Effector CD8-positive, alpha-beta T cell (primary cell): ENCODE measurements at regions not wholly inside any gene's neighbourhood (a gene's known extent, or its start where the extent isn't known, plus 50 kb on each side); places are given as distances from the start of the nearest gene placed in this dataset.

Experiments
- DNase-seq: peaks from one replicate; lab custom pipeline; 2025; lab: John Stamatoyannopoulos, UW

DNA sequence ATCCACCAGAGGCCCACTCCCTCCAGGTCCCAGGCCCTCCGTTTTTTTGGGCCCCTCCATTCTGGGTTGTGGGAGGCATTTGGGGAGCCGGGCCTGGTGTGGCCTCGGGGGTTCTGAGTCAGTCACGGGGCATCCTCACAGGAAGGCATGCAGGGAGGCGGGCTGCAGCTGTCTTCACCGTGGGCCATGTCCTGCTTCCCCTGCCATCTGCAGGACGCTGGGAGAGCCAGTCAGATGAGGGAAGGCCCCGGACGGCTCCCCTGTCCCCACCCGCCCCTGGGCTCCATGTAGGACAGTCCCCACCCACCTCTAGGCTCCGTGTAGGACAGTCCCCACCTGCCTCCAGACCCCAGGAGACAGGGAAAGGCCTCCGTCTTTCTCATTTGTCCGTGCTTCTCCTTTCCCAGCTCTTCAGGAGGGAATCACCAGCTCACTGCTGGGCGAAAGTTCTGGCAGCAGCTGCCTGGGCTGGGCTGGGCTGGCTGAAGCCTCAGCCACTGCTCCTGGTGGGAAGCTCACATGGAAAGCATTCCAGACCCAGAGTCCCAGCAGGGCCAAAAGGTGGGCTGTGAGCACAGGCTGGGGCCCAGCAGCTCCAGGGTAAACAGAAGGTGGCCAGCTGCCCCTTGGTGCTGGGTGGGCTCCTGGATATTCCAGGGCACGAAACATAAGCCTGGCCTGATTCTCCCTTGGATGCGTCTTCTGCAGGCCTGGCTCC is 217.8 kb downstream of the KIF26A start:
- DNase-seq, result no peak

DNA sequence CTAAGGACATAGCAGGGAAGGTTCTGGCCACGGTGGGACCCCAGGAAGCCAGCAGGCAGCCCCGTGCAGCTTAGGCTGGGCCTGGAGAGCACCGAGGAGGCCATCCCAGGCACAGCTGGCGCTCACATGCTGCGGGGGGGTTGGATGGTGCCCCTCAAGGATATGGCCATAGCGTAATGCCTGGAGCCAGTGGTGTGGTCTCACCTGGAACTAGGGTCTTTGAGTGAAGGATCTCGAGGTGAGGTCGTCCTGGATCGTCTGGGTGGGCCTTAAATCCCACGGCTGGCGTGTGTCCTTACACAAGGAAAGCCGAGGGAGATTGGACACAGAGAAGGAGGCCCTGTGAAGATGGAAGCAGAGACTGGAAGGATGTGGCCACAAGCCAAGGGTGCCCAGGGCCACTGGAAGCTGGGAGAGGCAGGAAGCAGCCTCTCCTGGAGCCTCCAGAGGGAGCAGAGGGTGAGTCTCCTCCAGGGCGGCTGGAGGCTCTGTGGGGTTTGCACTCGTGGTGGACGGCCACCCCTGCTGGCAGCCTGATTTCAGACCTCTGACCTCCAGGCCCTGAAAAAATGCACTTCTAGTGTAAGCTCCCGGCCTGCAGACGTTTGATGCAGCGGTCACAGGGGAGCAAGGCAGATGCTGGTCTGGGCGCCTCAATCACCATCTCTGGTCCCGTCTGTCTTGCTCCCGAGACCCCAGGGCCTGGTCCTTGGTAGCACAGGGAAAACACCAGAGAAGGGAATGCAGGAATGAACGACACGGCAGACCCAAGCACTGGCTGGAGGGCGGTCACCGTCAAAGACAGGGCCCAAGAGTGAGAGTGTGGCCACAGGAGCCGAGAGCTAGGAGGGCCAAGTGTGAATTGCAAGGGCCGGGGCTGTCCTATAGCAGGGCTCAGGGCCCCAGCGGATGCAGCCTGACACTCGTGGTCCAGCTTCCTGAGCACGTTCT is 218.6 kb downstream of the KIF26A start:
- DNase-seq, result no peak

DNA sequence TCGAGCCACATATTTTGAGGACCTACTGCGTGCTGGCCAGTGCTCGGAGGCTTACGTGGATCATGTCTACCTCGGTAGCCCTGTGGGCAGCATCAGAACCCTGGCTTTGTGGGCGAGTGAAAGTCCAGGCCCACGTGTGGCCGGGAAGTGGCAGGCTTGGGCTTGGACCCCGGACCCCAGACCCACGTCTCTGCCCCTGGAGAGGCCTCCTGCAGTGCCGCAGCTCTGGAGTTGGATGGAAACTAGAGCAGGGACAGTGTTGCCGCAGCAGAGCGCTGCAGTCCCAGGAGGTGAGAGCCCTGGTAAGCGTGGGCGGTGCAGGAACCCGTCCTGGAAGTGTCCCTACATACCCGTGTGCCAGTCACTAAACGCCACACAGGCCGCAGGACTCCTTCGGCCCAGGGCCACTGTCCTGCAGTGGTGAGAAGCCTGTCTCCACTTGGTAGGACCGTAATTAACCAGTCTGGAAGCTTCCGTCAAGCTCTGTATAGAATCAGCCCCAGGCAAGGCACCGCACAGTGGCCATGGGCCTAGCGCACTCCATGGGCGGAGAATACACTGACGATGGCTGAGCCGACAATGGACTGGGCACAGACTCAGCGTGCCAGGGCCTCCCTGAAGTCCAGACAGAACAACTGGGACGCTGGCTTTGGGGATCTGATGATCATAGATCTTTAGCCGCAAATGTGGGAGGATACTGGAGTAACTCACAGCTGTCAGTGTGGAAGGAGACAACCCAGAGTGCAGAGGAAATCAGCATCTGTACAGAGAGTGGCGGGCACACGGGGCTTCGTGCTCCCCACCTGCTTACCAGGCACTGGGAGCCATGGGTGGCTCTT is 219.5 kb downstream of the KIF26A start:
- no peak for DNase-seq

DNA sequence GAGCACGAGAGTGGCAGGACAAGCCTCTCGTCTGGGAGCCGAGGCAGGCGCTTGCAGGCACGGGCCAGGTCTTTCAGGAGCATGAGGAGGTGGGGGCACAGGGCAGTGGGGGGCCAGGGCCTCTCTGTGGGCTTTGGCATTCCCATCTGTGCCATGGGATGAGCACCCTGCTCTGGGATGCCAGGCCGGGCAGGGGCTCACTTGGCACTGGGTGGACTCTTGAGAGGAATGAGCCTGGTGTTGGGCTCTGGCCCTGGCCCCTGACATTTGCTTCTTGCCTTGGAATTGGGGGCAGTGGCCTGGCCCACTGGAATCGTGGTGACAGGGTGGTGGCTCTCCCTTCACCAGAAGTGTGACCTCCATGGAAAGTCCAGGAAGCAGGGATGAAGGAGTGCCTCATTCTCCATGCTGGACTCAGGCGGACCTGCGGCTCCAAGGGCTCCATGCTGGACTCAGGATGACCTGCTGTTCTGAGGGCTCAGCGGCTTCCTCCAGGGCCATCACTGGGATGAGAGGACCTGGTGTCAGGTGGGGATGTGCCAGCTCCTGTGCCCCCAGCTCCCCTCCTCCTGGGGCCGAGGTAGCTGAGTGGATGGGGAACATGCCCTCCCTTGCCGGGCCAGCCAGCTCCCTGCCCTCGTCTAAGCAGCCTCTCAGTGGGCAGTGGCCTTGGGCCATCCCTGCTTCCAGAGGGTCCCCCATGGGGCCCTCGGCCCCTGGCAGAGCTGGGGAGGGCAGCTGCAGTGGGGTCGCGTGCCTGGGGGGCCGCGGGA is 220.3 kb downstream of the KIF26A start:
- DNase-seq, result no peak

DNA sequence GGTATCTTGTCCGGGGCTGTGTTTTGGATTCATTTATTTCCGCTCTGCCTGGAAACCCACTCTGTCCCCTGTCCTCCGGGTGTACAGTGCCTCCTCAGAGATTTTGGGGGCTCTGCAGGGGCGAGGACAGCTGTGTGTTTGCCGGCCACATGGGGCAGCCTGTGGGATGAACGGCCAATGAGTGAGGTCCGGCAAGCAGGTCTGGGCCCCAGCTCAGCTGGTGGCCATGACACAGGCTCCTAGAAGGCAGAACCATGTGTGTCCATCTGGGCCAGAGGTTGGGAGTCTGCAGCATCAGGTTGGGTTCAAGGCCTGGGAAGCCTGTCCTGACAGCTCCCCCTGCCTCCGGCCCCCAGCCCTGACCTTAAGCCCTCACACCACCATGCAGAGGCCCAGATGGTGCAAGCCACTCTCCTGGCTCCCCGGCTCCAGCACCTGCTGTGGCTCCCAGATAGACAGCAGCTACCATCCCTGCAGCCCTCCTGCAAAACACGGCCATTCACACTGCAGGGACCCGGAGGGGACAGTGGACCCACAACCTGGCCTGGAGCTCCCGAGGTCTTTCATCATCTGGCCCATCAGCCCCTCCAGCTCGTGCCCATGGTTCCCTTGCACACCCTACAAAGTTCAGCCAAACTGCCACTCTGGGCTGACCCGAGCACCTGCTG is 220.1 kb upstream of the C14orf180 start:
- no peak for DNase-seq

DNA sequence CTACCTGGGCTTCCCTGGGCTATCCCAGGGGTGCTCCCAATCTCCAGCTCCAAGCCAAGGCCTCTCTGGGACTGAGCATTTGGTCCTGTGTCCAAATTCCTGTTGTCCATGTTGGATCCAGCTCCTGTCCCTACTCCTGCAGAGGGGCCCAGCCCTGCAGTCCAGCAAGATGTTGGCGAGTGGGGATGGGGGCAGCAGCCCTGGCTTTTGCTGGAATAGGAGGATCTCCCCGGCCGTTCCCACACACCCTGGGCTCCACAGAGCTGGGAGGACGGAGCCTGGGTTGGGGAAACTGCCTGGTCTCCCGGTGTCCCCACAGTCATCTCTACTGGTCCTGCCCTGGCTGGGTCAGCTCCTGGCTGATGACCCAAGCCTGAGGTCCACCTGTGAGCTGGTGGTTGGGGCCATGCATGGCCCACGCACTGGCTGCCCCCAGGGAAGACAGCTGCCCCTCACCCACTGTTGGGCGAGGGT is 219.6 kb upstream of the C14orf180 start:
- no peak for DNase-seq

DNA sequence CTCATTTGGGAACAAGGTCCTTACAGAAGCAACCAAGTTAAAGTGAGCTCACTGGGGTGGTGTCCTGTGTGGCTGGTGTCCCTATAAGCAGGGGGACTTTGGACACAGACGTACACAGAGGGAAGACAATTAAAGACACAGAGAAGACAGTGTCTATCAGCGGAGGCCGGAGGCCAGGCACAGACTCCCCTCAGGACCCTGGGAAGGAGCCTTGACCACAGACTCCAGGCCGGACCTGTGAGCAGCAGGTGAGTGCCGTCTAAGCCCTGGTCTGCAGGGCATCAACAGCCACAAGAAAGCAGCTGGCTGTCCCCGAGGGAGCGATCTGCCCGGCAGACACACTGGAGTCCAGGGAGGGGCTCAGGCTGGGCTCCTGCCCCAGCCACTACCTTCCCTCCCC is 219.1 kb upstream of the C14orf180 start:
- DNase-seq, result no peak

DNA sequence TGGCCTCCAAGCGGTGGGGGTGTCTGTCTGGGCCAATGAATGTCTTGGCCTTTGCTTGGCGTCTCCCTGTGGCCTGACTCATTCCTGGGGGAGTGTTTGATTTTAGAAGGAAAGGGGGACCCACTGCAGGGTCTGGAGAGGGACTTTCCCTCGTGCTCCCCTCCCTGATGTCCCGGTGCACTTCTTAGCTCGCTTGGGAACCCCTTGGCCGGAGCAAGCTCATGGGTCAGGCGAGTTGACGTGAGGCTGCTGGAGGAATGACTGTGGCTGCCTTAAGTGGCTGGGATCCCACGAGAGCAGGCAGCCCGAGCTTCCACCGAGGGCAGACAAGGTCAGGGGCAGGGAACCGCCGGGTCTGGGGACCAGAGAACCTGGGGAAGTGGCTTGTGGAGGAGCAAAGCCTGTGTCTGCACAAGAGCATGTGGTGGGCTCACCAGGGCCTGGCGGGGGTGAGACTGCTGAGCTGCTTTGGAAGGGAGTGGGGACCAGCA is 218.4 kb upstream of the C14orf180 start:
- no peak for DNase-seq

DNA sequence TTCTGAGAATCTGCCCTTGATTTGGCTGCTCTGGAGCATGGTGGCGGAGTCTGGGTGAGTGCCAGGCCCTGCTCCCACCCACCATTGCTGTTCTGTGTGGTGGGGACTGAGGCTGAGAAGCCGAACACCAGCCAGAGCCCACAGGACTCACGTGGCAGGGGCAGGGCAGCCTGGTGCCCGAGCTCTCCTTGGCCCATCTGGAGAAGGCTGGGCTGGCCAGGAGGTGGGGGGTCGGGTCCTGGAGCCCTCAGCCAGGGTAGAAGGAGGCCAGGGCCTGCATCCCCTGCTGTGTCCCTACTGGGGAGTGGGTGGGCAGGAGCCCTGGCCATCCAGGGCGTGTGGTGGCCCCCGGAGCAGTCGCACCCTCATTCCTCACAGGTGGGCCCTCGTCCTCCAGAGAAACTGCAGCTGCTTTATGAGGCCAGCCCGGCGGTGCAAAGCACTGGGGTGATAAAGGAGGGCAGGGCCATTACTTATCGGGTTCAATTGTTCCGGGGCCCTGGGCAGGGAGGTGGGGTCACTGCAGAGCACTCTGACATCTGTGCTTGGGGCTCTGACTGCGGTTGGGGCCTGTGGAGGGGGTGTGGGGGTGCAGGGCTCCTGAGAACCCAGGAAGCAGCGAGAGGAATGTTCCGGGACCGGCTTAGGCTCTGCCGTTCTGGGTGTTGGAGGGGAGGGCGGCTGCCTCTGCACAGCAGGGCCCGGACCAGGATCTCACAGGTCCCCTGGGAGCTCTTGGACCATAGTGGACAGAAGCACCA is 217.5 kb upstream of the C14orf180 start:
- DNase-seq, result no peak

DNA sequence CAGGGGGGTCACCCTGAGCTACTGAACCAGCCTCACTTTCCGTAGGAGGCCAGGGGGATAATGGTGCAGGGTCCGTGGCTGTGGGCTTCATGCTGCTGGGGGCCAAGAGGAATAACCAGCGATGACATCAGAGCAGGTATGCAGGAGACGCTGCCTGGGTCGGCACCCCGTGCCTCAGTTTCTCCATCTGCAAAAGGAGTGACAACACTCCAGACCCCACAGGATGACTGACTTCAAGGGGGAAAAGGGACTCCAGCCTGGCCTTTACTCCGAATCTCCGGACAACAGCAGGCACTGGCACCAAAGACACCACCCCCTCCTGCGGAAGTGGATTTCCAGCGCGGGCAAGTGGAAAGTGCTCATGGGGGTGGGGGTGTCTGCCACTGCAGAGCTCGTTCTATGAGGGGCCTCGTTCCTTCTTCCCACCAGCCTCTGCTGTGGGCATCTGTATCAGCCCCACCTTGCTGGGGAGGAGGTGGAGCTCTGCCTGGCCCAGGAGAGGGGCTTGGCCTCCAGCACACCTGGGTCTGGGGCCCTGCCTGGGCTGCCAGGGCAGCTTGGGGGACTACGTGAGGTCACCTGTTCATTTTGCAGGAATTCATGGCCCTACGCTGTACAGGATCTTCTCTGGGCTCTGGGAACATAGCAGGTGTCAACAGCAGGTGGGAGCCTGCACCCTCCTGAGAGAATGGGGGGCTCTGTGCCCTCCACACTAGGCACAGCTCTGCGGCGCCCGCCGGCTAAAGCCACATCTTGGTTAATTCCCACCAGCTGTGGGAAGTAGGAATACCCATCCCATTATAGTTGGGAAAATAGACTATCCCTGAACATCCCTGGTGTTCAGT is 216.6 kb upstream of the C14orf180 start:
- no peak for DNase-seq

DNA sequence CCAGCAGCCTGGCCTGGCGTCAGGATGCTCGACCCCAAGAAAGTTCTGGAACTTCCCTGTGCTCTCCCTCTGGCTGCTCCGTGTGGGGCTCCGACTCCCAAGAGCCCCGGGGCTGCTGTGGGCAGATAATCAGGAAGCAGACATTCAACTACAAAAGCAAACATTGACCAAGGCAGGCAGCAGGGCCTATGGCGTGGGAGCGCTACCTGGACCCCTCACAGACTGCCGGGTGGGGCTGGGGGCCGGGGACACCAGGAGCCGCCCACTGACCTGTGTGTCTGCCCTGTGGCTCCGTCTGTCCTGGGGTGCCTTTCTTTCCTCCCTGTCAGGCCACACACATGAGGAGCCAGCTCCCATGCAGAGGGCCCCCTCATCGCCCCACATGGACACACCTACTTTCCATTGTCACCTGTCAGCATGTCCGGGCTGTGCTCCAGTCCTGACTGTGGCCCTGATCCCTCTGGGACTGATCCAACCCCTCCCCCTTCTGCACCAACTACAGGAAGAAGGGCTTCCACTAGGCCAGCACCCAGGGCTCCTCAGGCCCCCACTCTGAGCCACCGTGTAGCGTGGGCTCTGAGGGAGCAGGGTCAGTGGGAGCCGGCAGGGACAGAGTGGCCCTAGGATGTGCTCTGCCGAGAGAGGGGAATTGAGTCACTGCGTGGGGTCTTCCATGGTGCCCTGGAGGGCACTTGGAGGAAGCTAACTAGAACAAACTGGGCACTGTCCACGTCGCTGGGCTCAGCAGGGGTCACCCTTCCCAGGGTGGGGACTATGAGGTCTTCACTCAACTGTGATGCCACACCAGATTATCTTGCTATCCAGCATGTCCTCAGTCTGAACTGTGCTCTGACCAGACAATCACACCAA is 215.4 kb upstream of the C14orf180 start:
- DNase-seq, result no peak

DNA sequence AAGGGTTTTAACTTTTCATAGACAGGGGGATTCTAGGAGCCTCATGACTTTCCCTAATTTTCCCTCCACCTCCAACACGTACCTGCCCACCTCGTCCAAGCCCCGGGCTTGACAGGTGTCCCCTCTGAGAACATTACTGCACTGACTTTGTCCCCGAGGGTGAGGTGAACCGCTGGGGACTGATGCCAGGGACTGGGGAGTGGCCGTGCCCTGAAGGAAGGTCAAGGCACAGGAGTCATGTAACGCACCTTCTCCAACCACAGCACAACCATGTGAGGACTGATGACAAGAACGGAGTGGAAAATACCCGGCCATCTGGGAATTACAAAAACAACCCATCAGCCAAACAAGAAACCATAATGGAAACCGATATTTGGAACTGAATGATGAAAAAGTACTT is 214.7 kb upstream of the C14orf180 start:
- DNase-seq, result no peak

DNA sequence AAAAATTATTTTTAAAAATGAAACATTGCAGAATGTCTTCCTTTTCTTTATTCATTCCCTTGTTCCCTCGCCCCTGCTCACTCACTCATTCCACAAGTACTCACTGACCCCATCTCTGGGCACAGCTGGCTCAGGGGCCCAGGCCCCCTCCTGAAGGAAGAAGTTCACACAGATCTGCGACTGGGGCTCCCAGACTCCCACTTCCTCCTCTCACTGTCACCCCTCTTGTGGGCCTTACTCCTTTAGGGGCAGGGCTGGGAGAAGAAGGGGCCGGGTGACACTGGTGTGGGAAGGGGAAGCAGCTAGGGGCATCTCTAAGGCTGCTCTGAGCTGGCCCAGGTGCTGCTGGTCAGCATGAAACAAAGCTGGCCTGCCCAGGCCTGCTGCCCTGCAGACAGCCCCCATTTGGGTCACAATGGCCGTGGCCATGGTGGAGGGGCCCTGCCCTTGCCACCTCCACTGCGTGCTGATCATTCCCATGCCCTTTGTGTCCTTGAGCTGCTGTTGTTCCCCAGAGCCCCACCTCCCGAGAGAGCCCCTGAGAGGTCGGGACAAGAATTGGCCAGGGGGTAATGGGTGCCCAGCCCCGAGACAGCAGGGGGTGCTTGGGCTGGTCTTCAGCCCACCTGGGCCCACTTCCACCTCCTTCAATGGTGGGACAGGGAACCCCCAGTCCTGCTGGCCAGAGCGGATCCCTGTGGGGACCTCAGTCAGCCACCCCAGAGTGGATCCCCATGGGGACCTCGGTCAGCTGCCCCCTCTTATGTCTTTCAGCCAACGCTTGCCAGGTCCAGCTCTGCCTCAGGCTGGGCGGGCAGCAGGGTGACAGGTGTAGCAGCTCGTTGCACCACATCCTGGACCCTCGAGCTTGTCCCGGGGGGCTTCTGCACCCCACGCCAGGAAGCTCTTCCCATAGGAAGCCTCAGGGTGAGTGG is 212.4 kb upstream of the C14orf180 start:
- no peak for DNase-seq

DNA sequence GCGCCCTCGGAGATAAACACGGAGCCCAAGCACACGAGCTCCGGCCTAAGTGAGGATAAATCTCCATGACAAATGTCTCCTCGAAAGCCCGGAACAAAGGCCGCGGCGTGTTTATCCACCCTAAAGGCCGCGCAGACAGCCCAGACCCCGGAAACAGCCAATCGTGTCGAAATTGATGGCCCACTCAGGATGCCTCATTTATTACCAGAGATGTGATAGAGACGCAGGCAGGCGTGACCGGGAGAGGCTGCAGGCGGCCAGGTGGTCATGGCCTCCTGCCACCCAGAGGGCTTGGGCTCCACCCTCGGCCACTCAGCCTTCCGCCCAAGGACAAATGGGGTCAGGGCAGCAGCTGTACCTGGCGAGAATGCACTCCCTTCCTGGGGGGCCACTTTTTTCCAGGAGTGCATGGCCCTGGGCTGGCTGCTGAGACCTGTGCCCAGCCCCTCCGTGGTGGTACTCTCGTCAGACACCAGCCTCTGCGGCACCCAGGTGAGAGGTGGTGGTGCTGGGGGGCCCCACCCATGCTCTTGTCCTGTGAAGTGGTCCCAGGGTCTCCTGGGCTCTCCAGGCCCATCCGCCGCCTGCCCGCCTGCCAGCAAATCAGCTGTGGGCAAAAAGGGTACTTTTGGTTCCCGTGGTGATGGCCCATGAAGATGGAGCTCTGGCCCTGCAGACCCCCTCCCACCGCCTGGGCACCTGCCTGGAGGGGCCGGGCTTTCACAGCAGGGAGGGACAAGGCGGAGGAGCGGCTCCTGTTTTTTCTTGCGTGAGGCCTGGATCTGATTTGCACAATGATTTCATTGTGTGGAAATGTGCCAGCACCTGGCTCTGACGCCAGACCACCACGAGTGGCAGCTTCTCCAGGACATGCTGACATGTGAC is 211.5 kb upstream of the C14orf180 start:
- no peak for DNase-seq

DNA sequence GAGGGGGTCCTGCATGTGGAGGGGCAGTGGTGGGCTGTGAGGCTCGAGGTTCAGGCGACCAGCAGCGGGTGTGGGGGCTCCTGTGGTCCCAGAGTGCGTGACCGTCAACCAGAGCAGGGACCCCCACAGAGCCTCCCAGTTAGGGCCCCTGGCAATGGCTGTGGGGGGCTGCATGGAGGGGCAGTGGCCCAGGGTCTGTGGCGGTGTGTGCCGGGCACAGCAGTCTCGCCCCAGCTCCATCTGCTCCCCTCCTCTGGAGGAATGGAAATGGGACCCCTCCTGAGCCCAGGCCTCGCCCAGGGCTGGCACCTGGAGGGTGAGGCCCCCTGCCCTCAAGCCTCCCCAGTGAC is 210.8 kb upstream of the C14orf180 start:
- no peak for DNase-seq

DNA sequence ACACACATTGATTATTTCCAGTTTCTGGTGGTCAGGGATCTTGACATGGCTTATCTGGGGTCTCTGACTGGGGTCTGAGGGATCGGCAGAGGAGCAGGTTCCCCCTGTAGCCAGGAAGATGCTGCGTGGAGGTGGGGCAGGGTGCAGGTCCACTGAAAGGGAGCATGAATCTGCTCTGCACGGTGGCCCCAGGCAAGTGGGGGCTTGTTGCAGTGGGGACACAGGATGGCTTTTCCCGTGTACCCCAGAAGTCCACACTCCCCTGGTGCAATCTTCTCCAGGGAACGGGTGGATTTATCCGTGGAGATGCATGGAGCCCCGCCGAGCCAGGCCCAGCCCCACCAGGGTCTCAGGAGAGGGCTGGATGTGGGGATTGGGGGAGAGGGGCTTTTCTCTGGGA is 210.4 kb upstream of the C14orf180 start:
- DNase-seq, result no peak
